ENCODE measurements at regions not wholly inside any gene's neighbourhood (a gene's known extent, or its start where the extent isn't known, plus 50 kb on each side); places are given as distances from the start of the nearest gene placed in this dataset.

DNA sequence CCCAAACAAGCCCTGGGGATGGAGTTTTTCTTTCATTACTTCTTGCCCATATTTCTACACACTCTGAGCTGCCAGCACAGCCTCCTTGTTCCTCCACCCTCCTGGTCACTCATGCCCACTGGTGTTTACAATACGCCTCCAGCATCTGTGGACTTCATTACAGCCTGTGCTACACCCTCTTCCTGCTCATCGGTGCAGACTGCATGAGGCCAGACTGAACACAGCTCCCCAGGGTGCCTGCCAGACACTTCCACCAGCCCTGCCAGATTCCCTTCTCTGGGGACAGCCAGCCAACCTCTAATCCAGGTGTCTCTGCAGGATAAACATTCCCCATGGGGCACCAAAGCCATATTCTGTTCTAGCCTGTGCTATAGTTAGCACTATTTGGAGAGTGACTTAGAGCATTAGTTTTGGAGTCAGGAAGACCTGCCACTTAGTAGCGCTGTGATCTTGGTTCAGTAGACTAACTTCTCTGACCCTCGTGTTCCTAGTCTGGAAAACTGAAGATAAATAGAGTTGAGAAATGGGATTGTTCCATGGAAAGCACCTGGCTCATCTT lies 163.8 kb upstream of the KLF4 start:
- TF ChIP-seq, protein P1, sequence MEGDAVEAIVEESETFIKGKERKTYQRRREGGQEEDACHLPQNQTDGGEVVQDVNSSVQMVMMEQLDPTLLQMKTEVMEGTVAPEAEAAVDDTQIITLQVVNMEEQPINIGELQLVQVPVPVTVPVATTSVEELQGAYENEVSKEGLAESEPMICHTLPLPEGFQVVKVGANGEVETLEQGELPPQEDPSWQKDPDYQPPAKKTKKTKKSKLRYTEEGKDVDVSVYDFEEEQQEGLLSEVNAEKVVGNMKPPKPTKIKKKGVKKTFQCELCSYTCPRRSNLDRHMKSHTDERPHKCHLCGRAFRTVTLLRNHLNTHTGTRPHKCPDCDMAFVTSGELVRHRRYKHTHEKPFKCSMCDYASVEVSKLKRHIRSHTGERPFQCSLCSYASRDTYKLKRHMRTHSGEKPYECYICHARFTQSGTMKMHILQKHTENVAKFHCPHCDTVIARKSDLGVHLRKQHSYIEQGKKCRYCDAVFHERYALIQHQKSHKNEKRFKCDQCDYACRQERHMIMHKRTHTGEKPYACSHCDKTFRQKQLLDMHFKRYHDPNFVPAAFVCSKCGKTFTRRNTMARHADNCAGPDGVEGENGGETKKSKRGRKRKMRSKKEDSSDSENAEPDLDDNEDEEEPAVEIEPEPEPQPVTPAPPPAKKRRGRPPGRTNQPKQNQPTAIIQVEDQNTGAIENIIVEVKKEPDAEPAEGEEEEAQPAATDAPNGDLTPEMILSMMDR (IDR thresholded peaks at IDR 0.05; ENCODE audit: borderline replicate concordance, insufficient read depth, low read depth, low read length) = no peak
- H3K4me3 ChIP-seq (ENCODE audit: low read depth, low read length) = no peak overlapping the region

GRCh38 chr9:107650995-107651394 lies 161.4 kb upstream of the KLF4 start:
- H3K4me3 ChIP-seq (ENCODE audit: low read depth, low read length) = no peak overlapping the region
- TF ChIP-seq, protein P1 (IDR thresholded peaks at IDR 0.05; ENCODE audit: borderline replicate concordance, insufficient read depth, low read depth, low read length) = no peak

GRCh38 chr9:107650321-107650720 lies 160.8 kb upstream of the KLF4 start:
- H3K4me3 ChIP-seq (ENCODE audit: low read depth, low read length) = no peak overlapping the region
- TF ChIP-seq, protein P1 (IDR thresholded peaks at IDR 0.05; ENCODE audit: borderline replicate concordance, insufficient read depth, low read depth, low read length) = no peak

- TF ChIP-seq, protein P1 (IDR thresholded peaks at IDR 0.05; ENCODE audit: borderline replicate concordance, insufficient read depth, low read depth, low read length) = no peak
- H3K4me3 ChIP-seq (ENCODE audit: low read depth, low read length) = no peak overlapping the region
Measured at GRCh38 chr9:107648153-107648715, 158.7 kb upstream of the KLF4 start.

DNA sequence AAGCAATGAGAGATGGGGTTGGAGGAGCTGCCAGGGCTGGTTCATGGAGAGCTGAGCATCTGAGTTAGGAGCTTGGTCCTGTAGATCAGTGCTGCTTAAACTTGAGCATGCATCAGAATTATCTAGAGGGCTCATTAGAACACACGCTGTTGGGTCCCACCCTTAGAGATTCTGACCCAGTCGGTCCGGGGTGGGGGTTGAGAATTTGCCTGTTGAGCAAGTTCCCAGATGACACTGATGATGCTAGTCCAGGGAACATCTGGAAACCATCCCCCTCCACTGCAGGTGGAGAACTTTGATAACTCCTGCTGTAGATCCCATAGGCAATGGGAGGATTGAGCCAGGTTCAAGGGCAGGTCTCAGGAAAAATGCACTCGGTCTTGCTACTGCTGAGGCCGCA lies 158.0 kb upstream of the KLF4 start:
- TF ChIP-seq, protein P1 (IDR thresholded peaks at IDR 0.05; ENCODE audit: borderline replicate concordance, insufficient read depth, low read depth, low read length) = no peak
- no peak overlapping the region for H3K4me3 ChIP-seq (ENCODE audit: low read depth, low read length)

GRCh38 chr9:107647141-107647540 lies 157.6 kb upstream of the KLF4 start:
- TF ChIP-seq, protein P1 (IDR thresholded peaks at IDR 0.05; ENCODE audit: borderline replicate concordance, insufficient read depth, low read depth, low read length) = no peak
- H3K4me3 ChIP-seq (ENCODE audit: low read depth, low read length) = no peak overlapping the region

DNA sequence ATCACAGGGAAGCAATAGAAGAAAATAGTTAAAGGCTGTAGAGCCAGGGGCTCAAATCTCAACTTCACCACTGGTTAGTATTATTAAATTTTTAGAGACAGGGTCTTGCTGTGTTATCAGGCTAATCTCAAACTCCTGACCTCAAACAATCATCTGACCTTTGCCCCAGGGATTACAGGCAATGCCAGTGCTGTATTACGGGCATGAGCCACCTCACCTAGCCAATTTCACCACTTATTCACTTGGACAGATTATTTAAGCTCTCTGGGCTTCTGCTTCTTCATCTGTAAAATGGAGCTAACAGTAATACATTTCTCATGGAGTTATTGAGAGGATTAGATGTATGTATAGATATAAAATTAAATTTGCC lies 155.9 kb upstream of the KLF4 start:
- no peak overlapping the region for H3K4me3 ChIP-seq (ENCODE audit: low read depth, low read length)
- TF ChIP-seq, protein P1 (IDR thresholded peaks at IDR 0.05; ENCODE audit: borderline replicate concordance, insufficient read depth, low read depth, low read length) = no peak

All from GM12875 (cell line).